Mesendoderm (in vitro differentiated cells): ENCODE measurements at regions not wholly inside any gene's neighbourhood (a gene's known extent, or its start where the extent isn't known, plus 50 kb on each side); places are given as distances from the start of the nearest gene placed in this dataset.

Source experiments
- DNase-seq: peaks from one replicate; pipeline ENCODE4 v3.0.0; 2013
- H2AK5ac ChIP-seq: 2 replicates; pipeline ENCODE4 v1.6.1; 2013; ENCODE audit warnings: low read length, inconsistent platforms
- H2BK120ac ChIP-seq: 2 replicates; pipeline ENCODE4 v1.6.1; 2013; ENCODE audit warnings: low read depth, mild to moderate bottlenecking, low read length, moderate library complexity, mixed read lengths
- H2BK15ac ChIP-seq: replicated peaks from 2 replicates; pipeline ENCODE4 v1.6.1; 2013; ENCODE audit warnings: low read depth, mild to moderate bottlenecking, moderate library complexity
- H2BK5ac ChIP-seq: 2 replicates; pipeline ENCODE4 v1.6.1; 2013; ENCODE audit warnings: low read length, inconsistent platforms
- H3K18ac ChIP-seq: 2 replicates; pipeline ENCODE4 v1.6.1; 2013; ENCODE audit warnings: mild to moderate bottlenecking, low read length, mixed read lengths
- H3K23ac ChIP-seq: one replicate; pipeline ENCODE4 v1.6.1; 2013; ENCODE audit warnings: low read length
- H3K27ac ChIP-seq: 2 replicates; pipeline ENCODE4 v1.5.1; 2013; ENCODE audit warnings: low read depth, mild to moderate bottlenecking, inconsistent platforms, low read length, moderate library complexity
- H3K27me3 ChIP-seq: 2 replicates; pipeline ENCODE4 v1.6.1; 2013; ENCODE audit warnings: low read length, control low read depth, mild to moderate bottlenecking, inconsistent platforms; ENCODE audit not compliant: insufficient read depth, poor library complexity
- H3K36me3 ChIP-seq: 2 replicates; pipeline ENCODE4 v1.6.1; 2013; ENCODE audit warnings: low read length, inconsistent platforms; ENCODE audit not compliant: control insufficient read depth, insufficient read depth
- H3K4ac ChIP-seq: one replicate; pipeline ENCODE4 v1.6.1; 2013; ENCODE audit warnings: low read depth, mild to moderate bottlenecking, low read length, moderate library complexity
- H3K4me1 ChIP-seq: 2 replicates; pipeline ENCODE4 v1.6.1; 2013; ENCODE audit warnings: low read depth, low read length, inconsistent platforms; ENCODE audit not compliant: control insufficient read depth
- H3K4me2 ChIP-seq: 2 replicates; pipeline ENCODE4 v1.6.1; 2013; ENCODE audit warnings: low read length
- H3K4me3 ChIP-seq: 2 replicates; pipeline ENCODE4 v1.5.1; 2013; ENCODE audit warnings: mild to moderate bottlenecking, low read length
- H3K56ac ChIP-seq: one replicate; pipeline ENCODE4 v1.6.1; 2013; ENCODE audit warnings: low read length
- H3K79me1 ChIP-seq: 2 replicates; pipeline ENCODE4 v1.6.1; 2013; ENCODE audit warnings: low read length, inconsistent platforms
- H3K79me2 ChIP-seq: 2 replicates; pipeline ENCODE4 v1.6.1; 2013; ENCODE audit warnings: mild to moderate bottlenecking, low read length; ENCODE audit not compliant: control insufficient read depth, insufficient read depth
- H3K9ac ChIP-seq: 2 replicates; pipeline ENCODE4 v1.6.1; 2013; ENCODE audit warnings: low read length, inconsistent platforms
- H4K5ac ChIP-seq: one replicate; pipeline ENCODE4 v1.6.1; 2013; ENCODE audit warnings: low read length
- H4K8ac ChIP-seq: one replicate; pipeline ENCODE4 v1.6.1; 2013; ENCODE audit warnings: low read depth, mild to moderate bottlenecking, control low read depth, low read length, moderate library complexity
- WGBS: extraction: QIAGEN DNeasy Blood & Tissue Kit; methylation state at CpG from one replicate; pipeline ENCODE4 v1.1.7; 2013; ENCODE audit warnings: low lambda C conversion rate, missing lambda C conversion rate; ENCODE audit not compliant: insufficient coverage; ENCODE audit errors: extremely low coverage; 5-methylcytosine and 5-hydroxymethylcytosine counted together

DNA sequence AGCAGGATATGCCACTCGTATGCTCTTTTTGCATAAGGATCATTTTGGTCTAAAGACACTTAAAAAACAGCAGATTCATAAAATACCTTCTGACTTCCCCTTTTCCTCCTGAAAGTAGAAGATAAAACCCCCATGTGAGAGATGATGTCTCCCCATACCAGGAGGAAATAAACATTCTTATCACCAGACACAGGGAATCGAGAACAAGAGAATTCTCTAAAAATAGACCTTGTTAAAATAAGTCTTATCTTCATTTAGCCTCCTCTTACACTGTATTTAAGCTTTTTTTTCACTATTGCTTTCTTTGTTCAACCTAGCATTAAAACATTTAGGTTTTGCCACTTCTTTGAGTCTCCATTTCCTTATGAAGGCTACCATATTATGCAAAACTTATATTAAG lies 709.3 kb downstream of the KCNT2 start:
- Histone ChIP-seq H3K18ac (no peak overlapping the region), H2BK15ac (no peak overlapping the region), H3K4me2 (no peak overlapping the region), H3K79me2 (no peaks in the 10 kb centered on the region), H3K9ac (no peak overlapping the region), H3K27ac (no peak overlapping the region), H3K56ac (no peak overlapping the region), H2AK5ac (no peak overlapping the region), H3K23ac (no peak overlapping the region), H3K27me3 (no peaks in the 10 kb centered on the region), H4K8ac (no peak overlapping the region), H3K36me3 (no peaks in the 10 kb centered on the region), H3K4me3 (no peak overlapping the region), H2BK5ac (no peak overlapping the region), H3K79me1 (no peaks in the 10 kb centered on the region), H2BK120ac (no peak overlapping the region), H3K4ac (no peak overlapping the region), H4K5ac (no peak overlapping the region), H3K4me1 (no peaks in the 10 kb centered on the region)
- WGBS: no CpG with 5 or more reads among the region's 2 CpGs
- peak; percentile 23 for DNase-seq

DNA sequence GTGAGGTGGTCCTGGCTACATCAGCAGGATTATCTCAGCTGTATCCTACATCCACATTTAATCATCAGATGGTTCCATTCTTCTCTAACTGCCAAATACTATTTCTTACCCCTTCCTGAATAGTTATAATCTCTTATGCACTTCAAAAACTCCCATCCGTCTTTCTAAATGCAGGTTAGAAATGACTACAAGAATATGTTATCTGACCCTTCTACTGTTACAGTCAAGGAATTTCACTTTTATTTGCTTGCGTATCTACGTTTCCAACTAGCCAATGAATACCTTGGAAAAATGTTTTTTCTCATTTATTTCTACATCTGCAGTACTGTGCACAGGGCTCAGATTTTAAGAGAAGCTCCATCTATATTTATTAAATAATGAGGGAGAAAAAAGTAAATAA lies 709.9 kb downstream of the KCNT2 start:
- no peaks in the 10 kb centered on the region for H3K36me3 ChIP-seq
- no CpG with 5 or more reads among the region's 3 CpGs for WGBS
- H2BK15ac ChIP-seq: no peak overlapping the region
- H3K4me2 ChIP-seq: no peak overlapping the region
- no peak overlapping the region for H3K4me3 ChIP-seq
- H2BK5ac ChIP-seq: no peak overlapping the region
- H3K4ac ChIP-seq: no peak overlapping the region
- H4K8ac ChIP-seq: no peak overlapping the region
- no peak overlapping the region for H3K56ac ChIP-seq
- H3K4me1 ChIP-seq: no peaks in the 10 kb centered on the region
- no peaks in the 10 kb centered on the region for H3K27me3 ChIP-seq
- H3K23ac ChIP-seq: no peak overlapping the region
- H3K79me1 ChIP-seq: no peaks in the 10 kb centered on the region
- no peak overlapping the region for H2AK5ac ChIP-seq
- no peak overlapping the region for H3K9ac ChIP-seq
- no peak overlapping the region for H4K5ac ChIP-seq
- H3K79me2 ChIP-seq: no peaks in the 10 kb centered on the region
- H3K18ac ChIP-seq: no peak overlapping the region
- no peak overlapping the region for H3K27ac ChIP-seq
- no peak overlapping the region for H2BK120ac ChIP-seq
- DNase-seq: no peak

DNA sequence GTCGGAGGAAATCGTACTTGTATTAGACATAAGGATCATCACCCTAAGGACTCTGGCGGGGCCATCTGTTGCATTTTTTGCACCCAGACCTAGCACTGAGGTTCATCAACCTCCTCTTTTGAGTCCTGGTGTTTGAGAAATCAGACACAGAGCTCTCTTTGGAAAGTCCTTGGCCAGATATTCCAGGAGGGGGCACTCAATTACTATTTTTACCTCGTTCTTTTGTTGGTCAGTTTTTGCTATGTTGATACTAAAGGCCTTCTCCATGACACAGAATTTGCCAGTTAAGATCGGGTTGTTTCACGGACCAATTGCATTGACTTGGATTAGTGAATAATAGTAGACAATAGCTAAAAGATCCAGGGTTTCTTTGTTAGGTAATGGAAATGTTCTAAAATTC lies 711.2 kb downstream of the KCNT2 start:
- Histone ChIP-seq H3K4ac (peak overlapping the region; percentile 31), H3K23ac (no peak overlapping the region), H3K9ac (no peak overlapping the region), H3K27me3 (no peaks in the 10 kb centered on the region), H3K27ac (no peak overlapping the region), H3K36me3 (no peaks in the 10 kb centered on the region), H3K79me2 (no peaks in the 10 kb centered on the region), H4K8ac (no peak overlapping the region), H3K4me3 (no peak overlapping the region), H3K56ac (no peak overlapping the region), H3K4me1 (no peaks in the 10 kb centered on the region), H2AK5ac (no peak overlapping the region), H3K4me2 (no peak overlapping the region), H3K18ac (peak overlapping the region; percentile 80), H3K79me1 (no peaks in the 10 kb centered on the region), H4K5ac (no peak overlapping the region), H2BK5ac (no peak overlapping the region), H2BK120ac (peak overlapping the region; percentile 85), H2BK15ac (peak overlapping the region; percentile 38)
- no CpG with 5 or more reads among the region's 6 CpGs for WGBS
- DNase-seq: peak; percentile 63

DNA sequence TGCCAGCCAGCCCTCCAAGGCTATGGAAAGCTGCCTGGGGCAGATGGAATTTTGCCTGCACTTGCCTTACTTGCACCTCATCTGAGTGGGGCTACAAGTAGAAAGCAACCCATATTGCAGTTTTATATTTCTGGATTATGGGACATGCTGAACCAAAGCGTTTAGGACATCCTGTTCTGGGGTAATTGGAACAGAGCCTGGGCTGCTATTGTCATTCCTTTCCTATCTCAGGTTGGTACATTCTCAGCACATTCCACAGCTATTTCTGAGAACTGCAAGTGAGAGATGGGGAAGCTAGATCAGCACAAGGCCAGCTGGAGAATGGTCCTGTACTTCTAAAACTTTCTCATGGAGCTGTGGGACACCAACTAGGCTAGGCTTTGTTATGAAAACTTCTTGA lies 713.8 kb downstream of the KCNT2 start:
- no peaks in the 10 kb centered on the region for H3K27me3 ChIP-seq
- H2AK5ac ChIP-seq: no peak overlapping the region
- no peak overlapping the region for H4K5ac ChIP-seq
- H3K4me3 ChIP-seq: no peak overlapping the region
- no CpG with 5 or more reads among the region's 1 CpG for WGBS
- H3K56ac ChIP-seq: no peak overlapping the region
- H2BK5ac ChIP-seq: no peak overlapping the region
- peak; percentile 76 for DNase-seq
- no peaks in the 10 kb centered on the region for H3K4me1 ChIP-seq
- no peaks in the 10 kb centered on the region for H3K79me2 ChIP-seq
- H2BK120ac ChIP-seq: no peak overlapping the region
- no peaks in the 10 kb centered on the region for H3K36me3 ChIP-seq
- H2BK15ac ChIP-seq: no peak overlapping the region
- H3K18ac ChIP-seq: no peak overlapping the region
- H3K4ac ChIP-seq: no peak overlapping the region
- H3K9ac ChIP-seq: no peak overlapping the region
- no peak overlapping the region for H4K8ac ChIP-seq
- no peak overlapping the region for H3K4me2 ChIP-seq
- H3K27ac ChIP-seq: no peak overlapping the region
- no peaks in the 10 kb centered on the region for H3K79me1 ChIP-seq
- H3K23ac ChIP-seq: no peak overlapping the region

DNA sequence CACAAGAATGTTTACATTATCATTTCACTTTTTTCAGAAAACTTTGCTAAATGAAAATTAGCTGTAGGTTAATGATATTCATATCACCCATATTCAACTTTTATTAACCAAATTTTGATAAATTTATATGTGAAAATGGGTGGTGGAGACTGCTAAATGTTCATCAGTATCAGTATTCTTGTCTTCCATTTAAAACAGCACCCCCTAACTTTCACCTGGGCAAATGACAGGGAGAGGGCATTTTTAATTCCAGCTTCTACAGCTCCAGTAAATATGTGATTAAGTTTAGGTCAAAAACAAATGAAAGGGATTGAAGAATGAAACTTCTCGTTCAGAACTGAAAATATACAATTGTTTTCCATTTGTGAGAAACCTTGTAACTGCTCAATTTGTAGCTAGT lies 722.2 kb downstream of the KCNT2 start:
- H3K79me2 ChIP-seq: no peaks in the 10 kb centered on the region
- DNase-seq: peak; percentile 47
- H3K4me3 ChIP-seq: no peak overlapping the region
- H2BK15ac ChIP-seq: peak overlapping the region; percentile 0
- no peak overlapping the region for H3K23ac ChIP-seq
- H3K4me2 ChIP-seq: no peak overlapping the region
- no peaks in the 10 kb centered on the region for H3K4me1 ChIP-seq
- no peak overlapping the region for H4K5ac ChIP-seq
- H3K36me3 ChIP-seq: no peaks in the 10 kb centered on the region
- H2BK5ac ChIP-seq: no peak overlapping the region
- no peak overlapping the region for H3K56ac ChIP-seq
- no peak overlapping the region for H2AK5ac ChIP-seq
- no peak overlapping the region for H3K18ac ChIP-seq
- no peak overlapping the region for H3K9ac ChIP-seq
- no peak overlapping the region for H4K8ac ChIP-seq
- H3K27me3 ChIP-seq: no peaks in the 10 kb centered on the region
- H2BK120ac ChIP-seq: no peak overlapping the region
- H3K27ac ChIP-seq: no peak overlapping the region
- H3K4ac ChIP-seq: no peak overlapping the region
- WGBS: no CpG with 5 or more reads among the region's 1 CpG
- no peaks in the 10 kb centered on the region for H3K79me1 ChIP-seq

DNA sequence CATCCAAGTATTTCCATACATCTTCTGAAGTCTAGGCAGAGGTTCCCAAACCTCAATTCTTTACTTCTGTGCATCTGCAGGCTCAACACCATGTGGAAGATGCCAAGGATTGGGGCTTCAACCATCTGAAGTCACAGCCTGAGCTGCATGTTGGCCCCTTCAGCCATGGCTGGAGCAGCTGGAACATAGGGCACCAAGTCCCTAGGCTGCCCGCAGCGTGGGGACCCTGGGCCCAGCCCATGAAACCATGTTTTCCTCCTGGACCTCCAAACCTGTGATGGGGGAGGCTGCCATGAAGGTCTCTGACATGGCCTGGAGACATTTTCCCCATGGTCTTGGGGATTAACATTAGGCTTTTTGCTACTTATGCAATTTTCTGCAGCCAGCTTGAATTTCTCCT lies 729.8 kb downstream of the KCNT2 start:
- no peak overlapping the region for H2BK15ac ChIP-seq
- DNase-seq: no peak
- WGBS: no CpG with 5 or more reads among the region's 2 CpGs

More for the DNA sequence above, 729.8 kb downstream of the KCNT2 start:
- Histone ChIP-seq H3K79me2 (no peaks in the 10 kb centered on the region), H3K18ac (no peak overlapping the region), H3K27ac (no peak overlapping the region), H3K9ac (no peak overlapping the region), H2BK120ac (no peak overlapping the region), H4K8ac (no peak overlapping the region), H3K56ac (no peak overlapping the region), H3K4me2 (no peak overlapping the region), H2BK5ac (no peak overlapping the region), H3K4me3 (no peak overlapping the region), H3K27me3 (no peaks in the 10 kb centered on the region), H3K4me1 (no peaks in the 10 kb centered on the region), H3K23ac (no peak overlapping the region), H2AK5ac (no peak overlapping the region), H3K4ac (no peak overlapping the region), H4K5ac (no peak overlapping the region), H3K36me3 (no peaks in the 10 kb centered on the region), H3K79me1 (no peaks in the 10 kb centered on the region)
